HCT116 (cell line): ENCODE measurements at regions not wholly inside any gene's neighbourhood (a gene's known extent, or its start where the extent isn't known, plus 50 kb on each side); places are given as distances from the start of the nearest gene placed in this dataset.

Experiments
- ATAC-seq: fragments of 200-7000 bp; cut with Tn5 transposase; 2 replicates; pipeline ENCODE4 v1.9.1; 2020; ENCODE audit warnings: mild to moderate bottlenecking, moderate library complexity
- BruUV-seq: library from RNA; stranded (reverse); fragments of 400-500 nt; replicated peaks from 2 replicates; lab custom pipeline; 2021; lab: Mats Ljungman, UMichigan
- CTCF ChIA-PET: fragments of 300-600 bp; sonication (Branson Sonifier 250); formaldehyde crosslinking; loops from one replicate; lab custom pipeline; 2021; ENCODE audit warnings: antibody characterized with exemption; lab: Charles Lee
- POLR2A ChIA-PET: fragments of 300-600, 350-600 bp; sonication (Branson Sonifier 250); formaldehyde crosslinking; loops from one replicate; lab custom pipeline; 2021; ENCODE audit warnings: antibody characterized with exemption; lab: Charles Lee
- RAD21 ChIA-PET, 2 experiments: fragments of 300-600 bp; sonication (Branson Sonifier 250); formaldehyde crosslinking; loops; one replicate each; lab custom pipeline; 2023; ENCODE audit warnings: low total read pairs in 2 of 2; ENCODE audit not compliant: uncharacterized antibody in 2 of 2, unreplicated experiment in 2 of 2, low non-redundant PET in 1 of 2; lab: Charles Lee
- DNase-seq: peaks from one replicate; pipeline ENCODE4 v3.0.0-alpha.2; 2010; ENCODE audit warnings: low read depth, low spot score
- H2AFZ ChIP-seq: fragments of 200-600 bp; shearing (Covaris generic), sonication (generic); 2 replicates; pipeline ENCODE4 v1.6.1; 2017; ENCODE audit warnings: low read depth, mixed run types, mixed read lengths, antibody characterized with exemption, low read length; ENCODE audit not compliant: poor library complexity, severe bottlenecking
- H3K27ac ChIP-seq: 2 replicates; pipeline ENCODE4 v1.5.1; 2012; ENCODE audit warnings: low read depth, low read length
- H3K27me3 ChIP-seq: fragments of 200-600 bp; sonication (generic); 2 replicates; pipeline ENCODE4 v1.6.1; 2016; ENCODE audit warnings: mixed run types, low read length, mixed read lengths; ENCODE audit not compliant: insufficient read depth
- H3K36me3 ChIP-seq, 2 experiments: fragments of 200-500 bp in 1 of 2; fragments of 200-600 bp in 1 of 2; sonication (Bioruptor generic) in 1 of 2; sonication (generic) in 1 of 2; 2 replicates each; pipeline versions ENCODE4 v1.5.1 to v1.6.1; 2014 to 2016; ENCODE audit warnings: low read length in 2 of 2, inconsistent platforms in 1 of 2, mixed read lengths in 1 of 2, mixed run types in 1 of 2; ENCODE audit not compliant: insufficient read depth in 2 of 2, control insufficient read depth in 1 of 2
- H3K4me1 ChIP-seq, 2 experiments: fragments of 200-600 bp in 1 of 2; sonication (generic) in 1 of 2; 2 replicates each; pipeline versions ENCODE4 v1.5.1 to v1.6.1; 2012 to 2017; ENCODE audit warnings: low read length in 2 of 2, inconsistent platforms in 1 of 2, mild to moderate bottlenecking in 1 of 2, mixed read lengths in 1 of 2, mixed run types in 1 of 2, moderate library complexity in 1 of 2; ENCODE audit not compliant: insufficient read depth in 2 of 2, control insufficient read depth in 1 of 2
- H3K4me2 ChIP-seq: fragments of 200-600 bp; sonication (generic); 2 replicates; pipeline ENCODE4 v1.6.1; 2017; ENCODE audit warnings: mixed run types, low read length, mixed read lengths
- H3K4me3 ChIP-seq, 2 experiments: fragments of 200-600 bp in 1 of 2; sonication (generic) in 1 of 2; replicated peaks in 1 of 2; 2 replicates each; pipeline ENCODE4 v1.5.1; 2011 to 2016; ENCODE audit warnings: low read length in 2 of 2, control low read depth in 1 of 2, low read depth in 1 of 2, mild to moderate bottlenecking in 1 of 2, mixed read lengths in 1 of 2, mixed run types in 1 of 2
- H3K79me2 ChIP-seq: fragments of 200-600 bp; sonication (generic); 2 replicates; pipeline ENCODE4 v1.6.1; 2017; ENCODE audit warnings: mild to moderate bottlenecking, mixed run types, low read length, moderate library complexity, mixed read lengths; ENCODE audit not compliant: insufficient read depth
- H3K9ac ChIP-seq: fragments of 200-600 bp; sonication (generic); 2 replicates; pipeline ENCODE4 v1.6.1; 2016; ENCODE audit warnings: low read length, mixed read lengths
- H3K9me2 ChIP-seq: fragments of 200-600 bp; sonication (generic), shearing (Covaris generic); 2 replicates; pipeline ENCODE4 v1.6.1; 2017; ENCODE audit warnings: mixed run types, mild to moderate bottlenecking, moderate library complexity; ENCODE audit not compliant: insufficient read depth
- H3K9me3 ChIP-seq, 2 experiments: fragments of 200-500 bp in 1 of 2; fragments of 200-600 bp in 1 of 2; sonication (Bioruptor generic) in 1 of 2; sonication (generic) in 1 of 2; 2 replicates each; pipeline ENCODE4 v1.6.1; 2014 to 2017; ENCODE audit warnings: low read length in 2 of 2, mixed read lengths in 2 of 2, inconsistent platforms in 1 of 2, low read depth in 1 of 2, mild to moderate bottlenecking in 1 of 2, mixed run types in 1 of 2, moderate library complexity in 1 of 2; ENCODE audit not compliant: control insufficient read depth in 1 of 2, insufficient read depth in 1 of 2
- H4K20me1 ChIP-seq: fragments of 200-600 bp; sonication (generic), shearing (Covaris generic); 2 replicates; pipeline ENCODE4 v1.6.1; 2017; ENCODE audit warnings: mixed run types, mild to moderate bottlenecking, moderate library complexity; ENCODE audit not compliant: insufficient read depth
- ATF3 ChIP-seq: IDR thresholded peaks from 2 replicates; pipeline ENCODE4 v1.6.1; 2012
- CBX3 ChIP-seq: IDR thresholded peaks from 2 replicates; pipeline ENCODE4 v1.6.1; 2012; ENCODE audit warnings: low read depth
- CEBPB ChIP-seq: IDR thresholded peaks from 2 replicates; pipeline ENCODE4 v1.6.1; 2012; ENCODE audit warnings: low read depth
- CTCF ChIP-seq, 3 experiments: fragments of 200-600 bp in 1 of 3; sonication (generic) in 1 of 3; IDR thresholded peaks in 2 of 3; conservative IDR thresholded peaks in 1 of 3; 2 replicates each; pipeline ENCODE4 v1.5.1; 2012 to 2017; ENCODE audit warnings: low read depth in 2 of 3, low read length in 2 of 3, antibody characterized with exemption in 1 of 3, borderline replicate concordance in 1 of 3, control low read depth in 1 of 3, mild to moderate bottlenecking in 1 of 3, mixed read lengths in 1 of 3, mixed run types in 1 of 3, moderate library complexity in 1 of 3; ENCODE audit not compliant: insufficient read depth in 1 of 3
- EGR1 ChIP-seq: IDR thresholded peaks from 2 replicates; pipeline ENCODE4 v1.6.1; 2012; ENCODE audit warnings: low read depth
- ELF1 ChIP-seq: IDR thresholded peaks from 2 replicates; pipeline ENCODE4 v1.6.1; 2012; ENCODE audit warnings: low read depth, borderline replicate concordance
- EZH2phosphoT487 ChIP-seq: fragments of 200-600 bp; IDR thresholded peaks from 2 replicates; pipeline ENCODE4 v1.6.1; 2018; ENCODE audit warnings: antibody characterized with exemption, borderline replicate concordance
- POLR2AphosphoS5 ChIP-seq: IDR thresholded peaks from 2 replicates; pipeline ENCODE4 v1.6.1; 2011; ENCODE audit warnings: mild to moderate bottlenecking, low read depth, low read length, moderate library complexity
- SIN3A ChIP-seq: IDR thresholded peaks from 2 replicates; pipeline ENCODE4 v1.6.1; 2012; ENCODE audit warnings: low read depth
- ZBTB33 ChIP-seq: IDR thresholded peaks from 2 replicates; pipeline ENCODE4 v1.6.1; 2011; ENCODE audit warnings: mild to moderate bottlenecking, low read length, moderate library complexity; ENCODE audit not compliant: insufficient replicate concordance; ENCODE audit errors: extremely low read depth
- ZFX ChIP-seq: fragments of 450-650 bp; IDR thresholded peaks from 2 replicates; pipeline ENCODE4 v1.6.1; 2017
- intact Hi-C: fragments of 100-400 bp; cut with micrococcal nuclease; formaldehyde crosslinking; loops from 2 replicates; pipeline ENCODE4 v1.10.0; 2022

GRCh38 chr13:99905224-99905623 lies 66.3 kb downstream of the ZIC5 start:
- Histone ChIP-seq H3K4me1 (no peaks in the 10 kb centered on the region; a peak in 1 of 4 replicates), H4K20me1 (no peaks in the 10 kb centered on the region), H3K9me2 (no peaks in the 10 kb centered on the region), H2AFZ (no peak overlapping the region)
- TF ChIP-seq ATF3, result no peak
- TF ChIP-seq POLR2AphosphoS5, result no peak
- no peak for TF ChIP-seq ZFX
- TF ChIP-seq SIN3A, result no peak
- TF ChIP-seq CTCF (IDR thresholded peaks at IDR 0.05 in 2 of 3, conservative IDR thresholded peaks at IDR 0.05 in 1 of 3; ENCODE audit: borderline replicate concordance in 1 of 3, insufficient read depth in 1 of 3, low read depth in 2 of 3, low read length in 2 of 3), result no peak
- TF ChIP-seq ELF1, result no peak
- TF ChIP-seq EGR1, result no peak
- TF ChIP-seq, all 23 proteins: peak for 0
- ATAC-seq, result no peak
- Histone ChIP-seq H3K4me2 (no peak overlapping the region), H3K36me3 (no peaks in the 10 kb centered on the region), H3K27me3 (no peaks in the 10 kb centered on the region), H3K9ac (no peak overlapping the region), H3K9me3 (no peaks in the 10 kb centered on the region), H3K4me3 (no peak overlapping the region), H3K27ac (no peak overlapping the region), H3K79me2 (no peaks in the 10 kb centered on the region)
- BruUV-seq, result no TSS peak
- intact Hi-C loops, result no loop called here
- RAD21 ChIA-PET, result no interaction called here
- DNase-seq, result no peak
- CTCF ChIA-PET, result interaction anchor here (0.6 kb wide), 1 partner anchor 330 kb away, joined by 3 read pairs; no protein-coding TSS in a partner anchor
- POLR2A ChIA-PET, result no interaction called here

GRCh38 chr13:99903140-99903539 lies 68.4 kb downstream of the ZIC5 start:
- H3K27me3 ChIP-seq, result no peaks in the 10 kb centered on the region
- H3K9me2 ChIP-seq, result no peaks in the 10 kb centered on the region
- no peaks in the 10 kb centered on the region for H3K79me2 ChIP-seq
- H2AFZ ChIP-seq, result no peak overlapping the region
- RAD21 ChIA-PET, result no interaction called here
- no peaks in the 10 kb centered on the region for H4K20me1 ChIP-seq
- intact Hi-C loops, result loop anchor here (5.0 kb wide), 1 partner anchor 1224 kb away; no protein-coding TSS in a partner anchor
- BruUV-seq, result no TSS peak
- no peak overlapping the region for H3K4me3 ChIP-seq
- H3K9me3 ChIP-seq, result no peaks in the 10 kb centered on the region
- H3K36me3 ChIP-seq, result no peaks in the 10 kb centered on the region
- CTCF ChIA-PET, result no interaction called here
- POLR2A ChIA-PET, result no interaction called here
- H3K4me2 ChIP-seq, result no peak overlapping the region
- H3K27ac ChIP-seq, result no peak overlapping the region
- DNase-seq (no peak), ATAC-seq (no peak)
- TF ChIP-seq CBX3, result no peak
- no peak for TF ChIP-seq CTCF (IDR thresholded peaks at IDR 0.05 in 2 of 3, conservative IDR thresholded peaks at IDR 0.05 in 1 of 3; ENCODE audit: borderline replicate concordance in 1 of 3, insufficient read depth in 1 of 3, low read depth in 2 of 3, low read length in 2 of 3)
- TF ChIP-seq EZH2phosphoT487, result no peak
- TF ChIP-seq ZBTB33, result no peak
- no peak for TF ChIP-seq CEBPB
- H3K9ac ChIP-seq, result no peak overlapping the region
- no peaks in the 10 kb centered on the region; a peak in 1 of 4 replicates for H3K4me1 ChIP-seq
